Neural crest cell (in vitro differentiated cells): ENCODE measurements at regions not wholly inside any gene's neighbourhood (a gene's known extent, or its start where the extent isn't known, plus 50 kb on each side); places are given as distances from the start of the nearest gene placed in this dataset.

ENCODE experiments used
- DNase-seq: peaks from one replicate; pipeline ENCODE4 v3.0.0; 2021; ENCODE audit warnings: low read depth, mixed read lengths, low spot score
- H3K27ac Mint-ChIP-seq: one replicate; pipeline ENCODE4 v1.8.0; 2021; ENCODE audit warnings: mild to moderate bottlenecking, mixed read lengths; ENCODE audit not compliant: unreplicated experiment
- H3K27me3 Mint-ChIP-seq: 2 replicates; pipeline ENCODE4 v1.8.0; 2021; ENCODE audit warnings: low read depth, mild to moderate bottlenecking, mixed read lengths
- H3K36me3 Mint-ChIP-seq: 2 replicates; pipeline ENCODE4 v1.8.0; 2021; ENCODE audit warnings: low read depth, mild to moderate bottlenecking, mixed read lengths
- H3K4me1 Mint-ChIP-seq: 2 replicates; pipeline ENCODE4 v1.8.0; 2021; ENCODE audit warnings: mixed read lengths
- H3K4me3 Mint-ChIP-seq: one replicate; pipeline ENCODE4 v1.8.0; 2021; ENCODE audit warnings: mild to moderate bottlenecking, mixed read lengths
- H3K9me3 Mint-ChIP-seq: 2 replicates; pipeline ENCODE4 v1.8.0; 2021; ENCODE audit warnings: mixed read lengths
- TF ChIP-seq, protein P1 (sequence below): fragments of 200-600 bp; sonication (generic); conservative IDR thresholded peaks from 2 replicates; pipeline ENCODE4 v1.5.0; 2021; ENCODE audit warnings: antibody characterized with exemption, mild to moderate bottlenecking

GRCh38 chr2:107006836-107007235, 120.9 kb upstream of the ST6GAL2 start:
- no peaks in the 10 kb centered on the region for H3K9me3 Mint-ChIP-seq
- H3K27ac Mint-ChIP-seq: no peak overlapping the region
- no peak overlapping the region for H3K4me3 Mint-ChIP-seq
- TF ChIP-seq, protein P1, sequence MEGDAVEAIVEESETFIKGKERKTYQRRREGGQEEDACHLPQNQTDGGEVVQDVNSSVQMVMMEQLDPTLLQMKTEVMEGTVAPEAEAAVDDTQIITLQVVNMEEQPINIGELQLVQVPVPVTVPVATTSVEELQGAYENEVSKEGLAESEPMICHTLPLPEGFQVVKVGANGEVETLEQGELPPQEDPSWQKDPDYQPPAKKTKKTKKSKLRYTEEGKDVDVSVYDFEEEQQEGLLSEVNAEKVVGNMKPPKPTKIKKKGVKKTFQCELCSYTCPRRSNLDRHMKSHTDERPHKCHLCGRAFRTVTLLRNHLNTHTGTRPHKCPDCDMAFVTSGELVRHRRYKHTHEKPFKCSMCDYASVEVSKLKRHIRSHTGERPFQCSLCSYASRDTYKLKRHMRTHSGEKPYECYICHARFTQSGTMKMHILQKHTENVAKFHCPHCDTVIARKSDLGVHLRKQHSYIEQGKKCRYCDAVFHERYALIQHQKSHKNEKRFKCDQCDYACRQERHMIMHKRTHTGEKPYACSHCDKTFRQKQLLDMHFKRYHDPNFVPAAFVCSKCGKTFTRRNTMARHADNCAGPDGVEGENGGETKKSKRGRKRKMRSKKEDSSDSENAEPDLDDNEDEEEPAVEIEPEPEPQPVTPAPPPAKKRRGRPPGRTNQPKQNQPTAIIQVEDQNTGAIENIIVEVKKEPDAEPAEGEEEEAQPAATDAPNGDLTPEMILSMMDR: no peak
- H3K36me3 Mint-ChIP-seq: no peaks in the 10 kb centered on the region
- H3K27me3 Mint-ChIP-seq: no peaks in the 10 kb centered on the region
- no peak for DNase-seq
- no peaks in the 10 kb centered on the region for H3K4me1 Mint-ChIP-seq

DNA sequence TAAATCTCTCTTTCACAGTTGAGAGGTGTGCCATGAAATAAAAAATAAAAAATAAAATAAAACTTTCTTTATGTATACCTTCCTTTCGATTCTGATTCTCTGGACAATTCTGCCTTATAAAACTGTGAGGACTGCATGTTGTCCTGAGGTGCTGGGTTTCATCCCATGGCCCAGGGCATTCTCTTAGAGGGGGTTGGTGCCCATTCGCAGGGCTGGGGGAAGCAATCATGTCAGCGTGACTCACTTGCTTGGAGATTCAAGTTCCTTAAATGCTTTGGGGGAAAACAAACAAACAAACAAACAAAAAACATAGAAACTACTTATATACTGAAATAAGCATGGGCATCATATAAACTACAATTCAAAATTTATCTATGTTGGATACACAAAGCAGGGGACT, 122.0 kb upstream of the ST6GAL2 start:
- TF ChIP-seq, protein P1: no peak
- H3K9me3 Mint-ChIP-seq: no peaks in the 10 kb centered on the region
- no peak for DNase-seq
- no peaks in the 10 kb centered on the region for H3K27me3 Mint-ChIP-seq
- H3K27ac Mint-ChIP-seq: no peak overlapping the region
- H3K4me1 Mint-ChIP-seq: no peaks in the 10 kb centered on the region
- H3K36me3 Mint-ChIP-seq: no peaks in the 10 kb centered on the region
- H3K4me3 Mint-ChIP-seq: no peak overlapping the region

- no peak overlapping the region for H3K27ac Mint-ChIP-seq
- no peak overlapping the region for H3K4me3 Mint-ChIP-seq
- H3K36me3 Mint-ChIP-seq: no peaks in the 10 kb centered on the region
- TF ChIP-seq, protein P1: no peak
- no peaks in the 10 kb centered on the region for H3K4me1 Mint-ChIP-seq
- no peak for DNase-seq
- H3K27me3 Mint-ChIP-seq: no peaks in the 10 kb centered on the region
- no peaks in the 10 kb centered on the region for H3K9me3 Mint-ChIP-seq
Observed at GRCh38 chr2:107008843-107009242, 122.9 kb upstream of the ST6GAL2 start.

GRCh38 chr2:107009275-107009674, 123.3 kb upstream of the ST6GAL2 start:
- Mint-ChIP-seq H3K36me3 (no peaks in the 10 kb centered on the region), H3K4me3 (no peak overlapping the region), H3K4me1 (no peaks in the 10 kb centered on the region), H3K9me3 (no peaks in the 10 kb centered on the region), H3K27ac (no peak overlapping the region), H3K27me3 (no peaks in the 10 kb centered on the region)
- no peak for DNase-seq
- TF ChIP-seq, protein P1: no peak

DNA sequence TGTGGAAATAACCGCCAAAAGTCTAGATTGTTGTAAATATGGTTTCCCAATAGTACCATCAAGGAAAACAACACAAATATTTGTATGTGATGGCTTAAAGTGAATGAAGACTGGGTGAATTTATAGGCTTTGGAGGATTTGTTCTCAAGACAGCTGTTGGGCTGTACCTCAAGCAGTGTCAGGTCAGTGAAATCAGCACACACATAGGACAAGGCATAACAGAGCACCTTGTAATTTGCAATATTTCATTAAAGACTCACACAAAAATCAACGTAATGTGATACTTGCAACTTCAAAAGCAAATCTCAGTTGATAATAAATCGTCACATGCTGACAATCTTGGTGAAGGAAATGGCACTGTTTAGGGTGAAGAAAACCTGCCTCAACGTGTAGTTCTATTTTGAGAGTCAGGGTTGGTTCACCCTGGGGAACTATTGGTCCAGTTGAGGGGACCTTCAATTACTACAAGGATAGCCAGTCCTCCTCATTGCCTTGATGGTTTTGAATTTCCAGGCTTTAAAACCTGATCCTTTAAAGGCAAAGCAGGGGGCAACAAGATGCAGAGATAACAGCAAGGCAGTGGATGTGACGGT, 126.8 kb upstream of the ST6GAL2 start:
- Mint-ChIP-seq H3K27ac (no peak overlapping the region), H3K9me3 (no peaks in the 10 kb centered on the region)

More for the DNA sequence above, 126.8 kb upstream of the ST6GAL2 start:
- H3K4me3 Mint-ChIP-seq: no peak overlapping the region
- no peak for DNase-seq
- no peaks in the 10 kb centered on the region for H3K4me1 Mint-ChIP-seq
- H3K36me3 Mint-ChIP-seq: no peaks in the 10 kb centered on the region
- TF ChIP-seq, protein P1: no peak
- no peaks in the 10 kb centered on the region for H3K27me3 Mint-ChIP-seq
